PC-3 (cell line): ENCODE measurements at regions not wholly inside any gene's neighbourhood (a gene's known extent, or its start where the extent isn't known, plus 50 kb on each side); places are given as distances from the start of the nearest gene placed in this dataset.

Experiments
- ATAC-seq: fragments of 200-7000 bp; cut with Tn5 transposase; 2 replicates; pipeline ENCODE4 v1.9.1; 2020; ENCODE audit warnings: mild to moderate bottlenecking, moderate library complexity
- BruUV-seq: library from RNA; stranded (reverse); fragments of 400-500 nt; replicated peaks from 2 replicates; lab custom pipeline; 2021; lab: Mats Ljungman, UMichigan
- CTCF ChIA-PET: fragments of 300-600 bp; sonication (Branson Sonifier 250); formaldehyde crosslinking; loops from one replicate; lab custom pipeline; 2022; ENCODE audit warnings: antibody characterized with exemption; lab: Charles Lee
- POLR2A ChIA-PET: fragments of 300-600 bp; sonication (Branson Sonifier 250); formaldehyde crosslinking; loops from one replicate; lab custom pipeline; 2022; ENCODE audit warnings: antibody characterized with exemption; ENCODE audit not compliant: unreplicated experiment; lab: Charles Lee
- DNase-seq: peaks from one replicate; pipeline ENCODE4 v3.0.0-alpha.2; 2015
- H2AFZ ChIP-seq: fragments of 300-600 bp; sonication (generic); 2 replicates; pipeline ENCODE4 v1.6.0; 2016; ENCODE audit warnings: antibody characterized with exemption, low read length
- H3F3A ChIP-seq: fragments of 300-600 bp; sonication (generic); one replicate; pipeline ENCODE4 v1.6.0; 2017; ENCODE audit warnings: antibody characterized with exemption, low read length, control low read depth, mild to moderate bottlenecking; ENCODE audit not compliant: unreplicated experiment
- H3K27ac ChIP-seq: fragments of 300-600 bp; sonication (generic); 2 replicates; pipeline ENCODE4 v1.5.1; 2016; ENCODE audit warnings: mild to moderate bottlenecking, low read length
- H3K27me3 ChIP-seq: fragments of 300-600 bp; sonication (generic); 2 replicates; pipeline ENCODE4 v1.6.1; 2016; ENCODE audit warnings: low read length, mixed read lengths
- H3K36me3 ChIP-seq: fragments of 300-600 bp; sonication (generic); 2 replicates; pipeline ENCODE4 v1.6.1; 2016; ENCODE audit warnings: low read depth, mixed run types, low read length, mixed read lengths
- H3K4me1 ChIP-seq: fragments of 300-600 bp; sonication (generic); 2 replicates; pipeline ENCODE4 v1.5.1; 2016; ENCODE audit warnings: low read length; ENCODE audit not compliant: insufficient read depth
- H3K4me2 ChIP-seq: fragments of 300-600 bp; sonication (generic); 2 replicates; pipeline ENCODE4 v1.6.0; 2016; ENCODE audit warnings: low read length
- H3K4me3 ChIP-seq: fragments of 300-600 bp; sonication (generic); 2 replicates; pipeline ENCODE4 v1.5.1; 2016; ENCODE audit warnings: mild to moderate bottlenecking, low read length, mixed read lengths
- H3K79me2 ChIP-seq: fragments of 300-600 bp; sonication (generic); 2 replicates; pipeline ENCODE4 v1.6.1; 2017; ENCODE audit warnings: low read length, mixed read lengths
- H3K9ac ChIP-seq: fragments of 300-600 bp; sonication (generic); 2 replicates; pipeline ENCODE4 v1.6.0; 2016; ENCODE audit warnings: mild to moderate bottlenecking, low read length
- H3K9me2 ChIP-seq: fragments of 300-600 bp; sonication (generic); replicated peaks from 2 replicates; pipeline ENCODE4 v1.6.1; 2016; ENCODE audit warnings: mixed run types, low read length, mixed read lengths
- H3K9me3 ChIP-seq: fragments of 300-600 bp; sonication (generic); 2 replicates; pipeline ENCODE4 v1.6.1; 2016; ENCODE audit warnings: low read length, mixed read lengths
- H4K20me1 ChIP-seq: fragments of 300-600 bp; sonication (generic); 2 replicates; pipeline ENCODE4 v1.6.1; 2016; ENCODE audit warnings: low read length, mixed read lengths
- EZH2 ChIP-seq: fragments of 300-600 bp; sonication (generic); IDR thresholded peaks from one replicate; pipeline ENCODE4 v1.6.1; 2017; ENCODE audit warnings: antibody characterized with exemption, mild to moderate bottlenecking, low read length; ENCODE audit not compliant: unreplicated experiment
- EZH2phosphoT487 ChIP-seq: fragments of 300-600 bp; sonication (generic); IDR thresholded peaks from 2 replicates; pipeline ENCODE4 v1.6.1; 2018; ENCODE audit warnings: mild to moderate bottlenecking, antibody characterized with exemption, low read length, borderline replicate concordance
- intact Hi-C: fragments of 100-400 bp; cut with micrococcal nuclease; formaldehyde crosslinking; loops from 2 replicates; pipeline ENCODE4 v1.9.0; 2023
- TF ChIP-seq, protein P1 (sequence below): fragments of 300-600 bp; sonication (generic); conservative IDR thresholded peaks from 2 replicates; pipeline ENCODE4 v1.5.1; 2017; ENCODE audit warnings: antibody characterized with exemption, low read depth, mild to moderate bottlenecking, low read length

DNA sequence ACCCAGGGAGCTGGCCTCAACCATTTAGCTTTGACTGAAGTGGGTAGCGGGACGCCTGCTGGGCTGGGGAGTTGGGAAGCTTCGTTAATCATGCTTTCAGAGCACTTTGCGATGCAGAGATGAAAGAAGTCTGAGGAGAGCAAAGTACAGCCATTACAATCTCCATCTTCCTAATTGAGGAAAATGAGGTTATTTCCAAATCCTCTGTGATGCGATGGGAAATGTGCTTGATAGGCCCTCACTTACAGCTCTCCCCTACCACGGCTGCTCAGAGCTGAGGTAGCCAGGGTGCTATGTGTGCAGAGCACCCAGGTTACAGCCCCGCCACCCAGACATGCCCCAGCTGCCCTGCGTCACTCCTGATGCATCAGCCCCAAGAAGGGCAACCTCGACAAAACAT lies 326.5 kb upstream of the KLHL29 start:
- Histone ChIP-seq H3K9me2 (no peaks in the 10 kb centered on the region), H3F3A (no peaks in the 10 kb centered on the region), H3K9ac (no peak overlapping the region), H4K20me1 (no peaks in the 10 kb centered on the region), H3K4me2 (no peak overlapping the region), H3K9me3 (no peaks in the 10 kb centered on the region), H3K36me3 (no peaks in the 10 kb centered on the region), H3K27ac (no peak overlapping the region), H3K79me2 (no peaks in the 10 kb centered on the region), H3K27me3 (0 out of 2 replicates have a peak, but pooled peaks cover 6% of the 10 kb centered on the region), H3K4me1 (no peaks in the 10 kb centered on the region), H2AFZ (no peak overlapping the region), H3K4me3 (no peak overlapping the region)
- DNase-seq (no peak), ATAC-seq (no peak)
- ChIA-PET CTCF (no interaction called here), POLR2A (no interaction called here)
- TF ChIP-seq, protein P1, sequence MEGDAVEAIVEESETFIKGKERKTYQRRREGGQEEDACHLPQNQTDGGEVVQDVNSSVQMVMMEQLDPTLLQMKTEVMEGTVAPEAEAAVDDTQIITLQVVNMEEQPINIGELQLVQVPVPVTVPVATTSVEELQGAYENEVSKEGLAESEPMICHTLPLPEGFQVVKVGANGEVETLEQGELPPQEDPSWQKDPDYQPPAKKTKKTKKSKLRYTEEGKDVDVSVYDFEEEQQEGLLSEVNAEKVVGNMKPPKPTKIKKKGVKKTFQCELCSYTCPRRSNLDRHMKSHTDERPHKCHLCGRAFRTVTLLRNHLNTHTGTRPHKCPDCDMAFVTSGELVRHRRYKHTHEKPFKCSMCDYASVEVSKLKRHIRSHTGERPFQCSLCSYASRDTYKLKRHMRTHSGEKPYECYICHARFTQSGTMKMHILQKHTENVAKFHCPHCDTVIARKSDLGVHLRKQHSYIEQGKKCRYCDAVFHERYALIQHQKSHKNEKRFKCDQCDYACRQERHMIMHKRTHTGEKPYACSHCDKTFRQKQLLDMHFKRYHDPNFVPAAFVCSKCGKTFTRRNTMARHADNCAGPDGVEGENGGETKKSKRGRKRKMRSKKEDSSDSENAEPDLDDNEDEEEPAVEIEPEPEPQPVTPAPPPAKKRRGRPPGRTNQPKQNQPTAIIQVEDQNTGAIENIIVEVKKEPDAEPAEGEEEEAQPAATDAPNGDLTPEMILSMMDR = no peak
- TF ChIP-seq EZH2 (no peak), EZH2phosphoT487 (no peak)
- intact Hi-C loops = no loop called here
- BruUV-seq = no TSS peak

DNA sequence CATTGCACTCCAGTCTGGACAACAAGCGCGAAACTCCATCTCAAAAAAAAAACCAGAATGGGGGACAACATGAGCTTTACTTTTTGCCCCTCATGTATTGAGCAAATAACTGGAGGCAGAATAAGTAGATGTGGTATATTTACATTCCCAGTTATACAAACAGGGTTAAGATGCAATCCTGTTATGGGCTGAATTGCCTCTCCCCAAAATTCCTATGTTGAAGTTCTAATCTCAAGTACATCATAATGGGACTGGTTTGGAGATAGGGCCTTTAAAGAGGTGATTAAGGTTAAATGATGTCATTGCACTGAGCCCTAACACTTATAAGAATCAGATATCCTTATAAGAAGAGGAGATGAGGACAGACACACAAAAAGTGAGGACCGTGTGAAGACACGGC lies 319.8 kb upstream of the KLHL29 start:
- no peak for ATAC-seq
- no TSS peak for BruUV-seq
- Histone ChIP-seq H3K4me3 (no peak overlapping the region), H3K27me3 (0 out of 2 replicates have a peak, but pooled peaks cover 3% of the 10 kb centered on the region), H3K36me3 (no peaks in the 10 kb centered on the region), H3K9ac (no peak overlapping the region), H3K79me2 (no peaks in the 10 kb centered on the region), H3K4me1 (no peaks in the 10 kb centered on the region), H4K20me1 (no peaks in the 10 kb centered on the region), H3K27ac (no peak overlapping the region), H3K9me3 (no peaks in the 10 kb centered on the region), H3F3A (no peaks in the 10 kb centered on the region), H2AFZ (no peak overlapping the region), H3K9me2 (no peaks in the 10 kb centered on the region), H3K4me2 (no peak overlapping the region)
- POLR2A ChIA-PET = no interaction called here
- intact Hi-C loops = no loop called here
- CTCF ChIA-PET = no interaction called here
- TF ChIP-seq EZH2 (no peak), EZH2phosphoT487 (no peak)
- TF ChIP-seq, protein P1 = no peak
- no peak for DNase-seq

DNA sequence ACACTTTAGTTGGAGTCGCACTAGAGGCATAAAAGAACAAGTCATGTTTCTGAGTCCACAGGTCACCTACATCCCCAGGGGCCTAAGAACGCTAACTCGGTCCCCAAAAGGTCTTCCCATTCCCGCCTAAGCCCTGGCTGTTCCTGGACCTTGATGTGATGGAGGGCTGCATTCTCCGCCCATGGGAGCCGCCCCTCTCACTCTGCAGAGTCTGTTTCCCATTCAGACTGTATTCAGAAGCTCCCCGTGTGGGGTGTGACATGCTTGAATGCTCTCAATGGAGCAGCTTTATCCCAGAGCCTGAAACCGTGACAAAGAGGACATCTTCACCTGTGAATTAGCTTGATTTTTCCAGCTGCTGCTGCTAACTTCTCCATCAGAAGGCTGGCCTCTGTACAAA lies 319.0 kb upstream of the KLHL29 start:
- no peaks in the 10 kb centered on the region for H3F3A ChIP-seq
- H3K4me2 ChIP-seq = no peak overlapping the region
- no peaks in the 10 kb centered on the region for H3K36me3 ChIP-seq
- ATAC-seq (no peak), DNase-seq (no peak)
- no peaks in the 10 kb centered on the region for H3K9me2 ChIP-seq
- TF ChIP-seq EZH2 (no peak), EZH2phosphoT487 (no peak)
- TF ChIP-seq, protein P1 = no peak
- no peak overlapping the region for H3K4me3 ChIP-seq
- no peak overlapping the region for H3K27ac ChIP-seq
- no TSS peak for BruUV-seq
- H3K9ac ChIP-seq = no peak overlapping the region
- intact Hi-C loops = no loop called here
- no peaks in the 10 kb centered on the region for H4K20me1 ChIP-seq
- POLR2A ChIA-PET = no interaction called here
- H2AFZ ChIP-seq = no peak overlapping the region
- H3K27me3 ChIP-seq = 0 out of 2 replicates have a peak, but pooled peaks cover 3% of the 10 kb centered on the region
- H3K4me1 ChIP-seq = no peaks in the 10 kb centered on the region
- H3K79me2 ChIP-seq = no peaks in the 10 kb centered on the region
- H3K9me3 ChIP-seq = no peaks in the 10 kb centered on the region
- CTCF ChIA-PET = no interaction called here
